Anterior cingulate cortex (tissue), 58 donors: ENCODE measurements at regions not wholly inside any gene's neighbourhood (a gene's known extent, or its start where the extent isn't known, plus 50 kb on each side); places are given as distances from the start of the nearest gene placed in this dataset.

Experiments
- DNase-seq, 58 donors: peaks; one replicate each; lab custom pipeline; 2025; lab: John Stamatoyannopoulos, UW

DNA sequence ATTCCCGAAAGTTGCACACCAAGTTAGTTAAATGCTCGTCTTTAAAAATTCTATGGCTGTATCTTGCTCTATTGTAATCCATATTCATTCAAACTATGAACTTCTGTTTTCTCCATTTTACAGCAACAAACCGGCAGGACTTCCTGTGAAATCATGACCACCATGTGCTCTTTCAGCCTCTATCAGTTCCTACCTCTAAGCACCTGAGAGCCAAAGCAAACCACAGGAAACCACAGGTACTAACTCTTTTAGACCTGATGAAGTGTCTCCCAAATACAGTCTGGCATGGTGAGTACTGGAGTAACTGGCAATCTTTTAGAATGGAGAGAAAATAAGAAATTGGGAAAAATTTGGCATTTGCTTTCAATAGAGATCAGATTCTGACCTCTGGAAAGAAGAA lies 186.5 kb upstream of the SLITRK3 start:
- no peak for DNase-seq

- DNase-seq = no peak
Observed at GRCh38 chr3:165378761-165379160, 182.6 kb upstream of the SLITRK3 start.

DNA sequence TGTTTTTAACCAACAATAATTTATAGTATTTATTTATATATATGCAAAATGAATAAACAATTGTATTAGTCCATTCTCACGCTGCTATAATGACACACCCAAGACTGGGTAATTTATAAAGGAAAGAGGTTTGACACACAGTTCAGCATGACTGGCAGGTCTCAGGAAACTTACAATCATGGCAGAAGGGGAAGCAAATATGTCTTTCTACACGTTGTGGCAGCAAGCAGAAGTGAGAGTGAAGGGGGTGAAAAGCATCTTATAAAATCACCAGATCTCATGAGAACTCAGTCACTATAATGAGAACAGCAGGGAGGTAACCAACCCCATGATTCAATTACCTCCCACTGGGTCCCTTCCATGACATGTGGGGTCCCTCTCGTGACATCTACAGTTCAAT lies 162.8 kb upstream of the SLITRK3 start:
- DNase-seq = no peak

- DNase-seq = no peak
Observed at GRCh38 chr3:165355316-165355715, 159.1 kb upstream of the SLITRK3 start.

- DNase-seq = no peak
Observed at GRCh38 chr3:165347526-165347925, 151.3 kb upstream of the SLITRK3 start.

DNA sequence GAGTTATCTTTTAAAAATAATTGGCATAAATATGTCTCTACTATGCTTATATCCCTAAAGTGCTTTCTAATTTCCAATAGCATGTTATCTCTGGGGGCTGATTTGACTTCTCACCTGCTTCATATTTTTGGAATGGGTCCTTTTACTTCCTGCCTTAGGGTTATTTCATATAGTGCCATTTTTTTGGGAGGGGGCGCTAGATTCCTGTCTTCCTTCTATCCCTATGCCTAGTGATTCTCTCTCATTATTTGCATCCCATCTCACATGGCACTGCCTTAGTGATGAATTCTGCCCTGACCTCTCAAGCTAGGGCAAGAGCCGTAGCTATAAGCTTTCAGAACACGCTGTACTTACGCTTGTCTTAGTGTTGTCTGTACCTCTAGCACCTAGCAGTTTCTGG lies 150.3 kb upstream of the SLITRK3 start:
- no peak for DNase-seq

GRCh38 chr3:165343185-165343584 lies 147.0 kb upstream of the SLITRK3 start:
- DNase-seq = no peak

DNA sequence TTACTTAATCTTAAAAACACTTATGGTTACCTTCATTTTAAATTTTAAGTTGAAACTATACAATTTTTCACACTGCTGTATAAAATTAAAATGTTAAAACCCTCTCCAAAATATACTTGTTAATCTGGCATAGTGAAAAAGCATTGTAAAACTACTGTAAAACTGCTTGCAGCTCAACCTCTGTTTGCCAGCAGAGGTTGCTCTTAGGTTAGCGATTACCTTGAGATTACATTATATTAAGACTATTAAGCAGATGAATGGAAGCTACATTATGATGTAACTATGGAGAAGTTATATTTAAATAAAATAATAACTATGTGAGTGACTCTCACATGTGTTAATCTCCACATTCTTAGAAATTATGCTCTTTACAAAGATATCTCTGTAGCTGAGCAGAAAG lies 143.6 kb upstream of the SLITRK3 start:
- no peak for DNase-seq

DNA sequence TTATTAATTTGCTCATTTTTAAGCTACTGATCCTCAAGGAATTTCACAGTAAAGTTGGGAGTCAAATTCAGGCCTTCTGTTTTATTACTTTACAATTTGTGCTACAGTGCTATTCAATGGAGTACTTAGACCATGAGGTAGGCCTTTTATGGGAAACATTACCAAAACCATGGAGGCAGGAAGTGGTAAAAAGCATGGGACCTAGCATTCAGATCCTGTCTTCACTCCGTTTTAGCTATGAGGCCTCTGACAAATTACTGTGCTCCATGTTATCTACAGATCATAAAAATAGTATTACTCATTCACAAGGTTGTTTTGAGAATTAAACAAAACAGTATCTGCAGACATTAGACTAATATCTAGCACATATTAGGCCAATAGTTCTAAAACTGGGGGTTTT lies 140.6 kb upstream of the SLITRK3 start:
- no peak for DNase-seq
